Astrocyte (in vitro differentiated cells and primary cell): ENCODE measurements at regions not wholly inside any gene's neighbourhood (a gene's known extent, or its start where the extent isn't known, plus 50 kb on each side); places are given as distances from the start of the nearest gene placed in this dataset.

Experiments
- DNase-seq: peaks from one replicate; pipeline ENCODE4 v3.0.0-alpha.2; 2010; ENCODE audit warnings: low read depth
- FAIRE-seq: peaks from 2 replicates; lab custom pipeline; 2011; peaks lifted over from hg19 to GRCh38; lab: Jason Lieb, UNC
- H2AFZ ChIP-seq: 2 replicates; pipeline ENCODE4 v1.6.0; 2012; ENCODE audit warnings: low read depth, low read length, inconsistent platforms
- H3K27ac ChIP-seq: 2 replicates; pipeline ENCODE4 v1.5.1; 2011; ENCODE audit warnings: low read depth, low read length, inconsistent platforms
- H3K27me3 ChIP-seq: 2 replicates; pipeline ENCODE4 v1.6.0; 2011; ENCODE audit warnings: low read length, inconsistent platforms; ENCODE audit not compliant: insufficient read depth
- H3K36me3 ChIP-seq: 2 replicates; pipeline ENCODE4 v1.5.1; 2011; ENCODE audit warnings: low read length, inconsistent platforms; ENCODE audit not compliant: insufficient read depth
- H3K4me1 ChIP-seq: 2 replicates; pipeline ENCODE4 v1.5.1; 2011; ENCODE audit warnings: low read length, inconsistent platforms; ENCODE audit not compliant: insufficient read depth
- H3K4me2 ChIP-seq: 2 replicates; pipeline ENCODE4 v1.6.0; 2012; ENCODE audit warnings: low read length, inconsistent platforms
- H3K4me3 ChIP-seq: 2 replicates; pipeline ENCODE4 v1.5.1; 2011; ENCODE audit warnings: low read depth, mild to moderate bottlenecking, low read length, inconsistent platforms; ENCODE audit not compliant: insufficient read depth
- H3K79me2 ChIP-seq: 2 replicates; pipeline ENCODE4 v1.6.0; 2012; ENCODE audit warnings: mild to moderate bottlenecking, low read length, inconsistent platforms; ENCODE audit not compliant: insufficient read depth
- H3K9ac ChIP-seq: 2 replicates; pipeline ENCODE4 v1.6.0; 2012; ENCODE audit warnings: mild to moderate bottlenecking, low read length, inconsistent platforms
- H3K9me3 ChIP-seq: 2 replicates; pipeline ENCODE4 v1.5.1; 2012; ENCODE audit warnings: low read depth, mild to moderate bottlenecking, low read length, inconsistent platforms; ENCODE audit not compliant: insufficient read depth
- H4K20me1 ChIP-seq: 2 replicates; pipeline ENCODE4 v1.6.0; 2012; ENCODE audit warnings: low read length, inconsistent platforms; ENCODE audit not compliant: insufficient read depth
- H3K27ac Mint-ChIP-seq: one replicate; pipeline ENCODE4 v1.8.0; 2021; ENCODE audit warnings: mild to moderate bottlenecking, mixed read lengths; ENCODE audit not compliant: unreplicated experiment
- H3K27me3 Mint-ChIP-seq: one replicate; pipeline ENCODE4 v1.8.0; 2021; ENCODE audit warnings: low read depth, mixed read lengths; ENCODE audit not compliant: unreplicated experiment
- H3K36me3 Mint-ChIP-seq: one replicate; pipeline ENCODE4 v1.8.0; 2021; ENCODE audit warnings: low read depth, mixed read lengths; ENCODE audit not compliant: unreplicated experiment
- H3K4me1 Mint-ChIP-seq: one replicate; pipeline ENCODE4 v1.8.0; 2021; ENCODE audit warnings: low read depth, mixed read lengths; ENCODE audit not compliant: unreplicated experiment
- H3K4me3 Mint-ChIP-seq: one replicate; pipeline ENCODE4 v1.8.0; 2021; ENCODE audit warnings: mild to moderate bottlenecking, moderate library complexity, mixed read lengths; ENCODE audit not compliant: unreplicated experiment
- H3K9me3 Mint-ChIP-seq: one replicate; pipeline ENCODE4 v1.8.0; 2021; ENCODE audit warnings: mild to moderate bottlenecking, mixed read lengths; ENCODE audit not compliant: unreplicated experiment
- EZH2 ChIP-seq: IDR thresholded peaks from 2 replicates; pipeline ENCODE4 v1.6.1; 2012; ENCODE audit warnings: mild to moderate bottlenecking, low read length, inconsistent platforms; ENCODE audit not compliant: insufficient read depth
- TF ChIP-seq, protein P1 (sequence below): IDR thresholded peaks from 2 replicates; pipeline ENCODE4 v1.5.1; 2011; ENCODE audit warnings: low read depth, mild to moderate bottlenecking, inconsistent platforms, low read length, moderate library complexity; ENCODE audit not compliant: insufficient read depth

DNA sequence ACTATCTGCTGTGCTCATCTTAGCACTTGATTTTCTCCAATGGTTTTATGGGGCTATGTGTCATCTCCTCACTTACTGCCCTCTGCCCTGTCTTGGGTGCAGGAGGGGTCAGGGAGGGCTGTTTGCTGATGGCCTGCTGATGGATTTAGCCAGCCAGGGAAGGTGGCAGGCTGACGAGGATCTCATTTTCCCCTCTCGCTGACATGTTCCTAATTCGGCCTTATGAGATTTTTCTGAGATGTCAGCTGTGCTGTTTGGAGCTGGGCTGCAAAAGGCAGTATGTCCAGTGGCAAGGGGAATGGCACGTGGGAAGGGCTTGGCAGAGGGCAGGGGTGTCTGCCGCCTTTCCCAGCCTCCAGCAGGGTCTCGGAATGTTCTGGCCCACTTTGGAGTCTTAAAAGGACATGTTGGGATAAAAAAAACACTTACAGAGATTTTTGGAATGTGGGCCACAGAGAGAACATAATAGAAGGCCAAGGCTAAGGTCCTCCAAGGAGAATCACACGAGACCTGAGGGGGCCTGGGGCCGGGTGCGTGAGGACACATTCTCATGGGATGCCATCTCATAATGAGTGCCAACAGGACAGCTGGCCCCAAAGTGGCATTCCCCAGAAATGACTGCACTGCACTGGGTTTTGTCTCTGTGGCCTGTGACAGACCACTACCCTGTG is 303.8 kb downstream of the TLE3 start:
- no peaks in the 10 kb centered on the region for H3K9me3 ChIP-seq
- no peaks in the 10 kb centered on the region for H3K36me3 ChIP-seq
- DNase-seq (no peak), FAIRE-seq (no peak)
- Mint-ChIP-seq H3K9me3 (peaks cover 4% of the 10 kb centered on the region), H3K27me3 (peaks cover 30% of the 10 kb centered on the region), H3K36me3 (no peaks in the 10 kb centered on the region), H3K27ac (peak overlapping the region; percentile 62), H3K4me1 (peaks cover 21% of the 10 kb centered on the region), H3K4me3 (no peak overlapping the region)
- H3K4me1 ChIP-seq, result peaks cover 29% of the 10 kb centered on the region
- no peaks in the 10 kb centered on the region for H3K27me3 ChIP-seq
- H3K4me3 ChIP-seq, result no peak overlapping the region
- no peak overlapping the region for H3K9ac ChIP-seq
- no peak overlapping the region for H3K4me2 ChIP-seq
- H2AFZ ChIP-seq, result no peak overlapping the region
- TF ChIP-seq EZH2, result no peak
- TF ChIP-seq, protein P1, sequence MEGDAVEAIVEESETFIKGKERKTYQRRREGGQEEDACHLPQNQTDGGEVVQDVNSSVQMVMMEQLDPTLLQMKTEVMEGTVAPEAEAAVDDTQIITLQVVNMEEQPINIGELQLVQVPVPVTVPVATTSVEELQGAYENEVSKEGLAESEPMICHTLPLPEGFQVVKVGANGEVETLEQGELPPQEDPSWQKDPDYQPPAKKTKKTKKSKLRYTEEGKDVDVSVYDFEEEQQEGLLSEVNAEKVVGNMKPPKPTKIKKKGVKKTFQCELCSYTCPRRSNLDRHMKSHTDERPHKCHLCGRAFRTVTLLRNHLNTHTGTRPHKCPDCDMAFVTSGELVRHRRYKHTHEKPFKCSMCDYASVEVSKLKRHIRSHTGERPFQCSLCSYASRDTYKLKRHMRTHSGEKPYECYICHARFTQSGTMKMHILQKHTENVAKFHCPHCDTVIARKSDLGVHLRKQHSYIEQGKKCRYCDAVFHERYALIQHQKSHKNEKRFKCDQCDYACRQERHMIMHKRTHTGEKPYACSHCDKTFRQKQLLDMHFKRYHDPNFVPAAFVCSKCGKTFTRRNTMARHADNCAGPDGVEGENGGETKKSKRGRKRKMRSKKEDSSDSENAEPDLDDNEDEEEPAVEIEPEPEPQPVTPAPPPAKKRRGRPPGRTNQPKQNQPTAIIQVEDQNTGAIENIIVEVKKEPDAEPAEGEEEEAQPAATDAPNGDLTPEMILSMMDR, result no peak
- H3K79me2 ChIP-seq, result no peaks in the 10 kb centered on the region
- H3K27ac ChIP-seq, result no peak overlapping the region
- H4K20me1 ChIP-seq, result no peaks in the 10 kb centered on the region

DNA sequence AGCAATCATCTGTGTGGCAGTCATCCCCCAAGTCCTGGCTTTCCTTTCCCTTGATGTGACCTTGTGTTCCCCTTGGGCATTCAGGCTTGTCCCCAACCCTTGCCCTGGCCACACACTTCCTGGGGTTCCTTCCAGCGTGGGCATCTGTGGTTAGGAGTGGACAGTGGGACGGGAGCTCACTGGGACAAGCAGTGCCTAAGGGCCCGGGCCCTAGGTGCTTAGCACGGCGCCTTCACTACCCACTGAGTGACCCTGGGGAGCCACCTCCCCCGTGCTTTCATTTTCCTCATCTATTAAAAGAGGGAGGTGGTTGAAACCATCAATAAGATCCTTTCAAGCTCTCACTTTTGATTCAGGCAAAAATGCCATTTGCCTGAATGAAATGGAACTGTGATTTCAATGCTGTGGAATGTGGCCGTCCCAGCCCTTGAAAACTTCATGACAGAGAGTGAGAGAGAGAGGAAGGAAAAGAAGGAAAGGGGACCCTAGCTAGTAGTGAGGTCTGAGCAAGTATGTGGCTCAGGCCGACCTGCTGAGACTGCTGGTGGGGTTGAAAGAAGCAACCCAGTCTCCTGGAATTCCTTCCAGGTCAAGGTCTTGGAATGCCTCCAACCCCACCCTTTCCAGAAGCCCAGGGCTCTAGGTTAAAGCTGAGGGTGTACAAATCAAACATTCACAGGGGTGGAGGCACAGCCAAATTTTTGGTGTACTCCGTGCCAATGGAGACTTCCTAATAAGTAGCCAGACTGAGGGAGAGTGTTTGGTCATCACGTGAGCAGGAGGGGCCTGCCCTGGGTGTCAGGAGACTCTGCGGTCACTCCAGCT is 302.9 kb downstream of the TLE3 start:
- Histone ChIP-seq H3K4me2 (peak overlapping the region; percentile 71), H2AFZ (peak overlapping the region; percentile 74), H3K79me2 (no peaks in the 10 kb centered on the region), H3K4me3 (no peak overlapping the region), H3K36me3 (no peaks in the 10 kb centered on the region), H3K9me3 (no peaks in the 10 kb centered on the region), H4K20me1 (no peaks in the 10 kb centered on the region), H3K27ac (peak overlapping the region; percentile 71), H3K27me3 (no peaks in the 10 kb centered on the region), H3K4me1 (peaks cover 29% of the 10 kb centered on the region), H3K9ac (peak overlapping the region; percentile 37)
- Mint-ChIP-seq H3K27ac (peak overlapping the region; percentile 97), H3K27me3 (peaks cover 24% of the 10 kb centered on the region), H3K9me3 (peaks cover 4% of the 10 kb centered on the region), H3K4me1 (peaks cover 23% of the 10 kb centered on the region), H3K36me3 (no peaks in the 10 kb centered on the region), H3K4me3 (no peak overlapping the region)
- FAIRE-seq (peak; percentile 54), DNase-seq (peak; percentile 68)
- TF ChIP-seq EZH2, result no peak

DNA sequence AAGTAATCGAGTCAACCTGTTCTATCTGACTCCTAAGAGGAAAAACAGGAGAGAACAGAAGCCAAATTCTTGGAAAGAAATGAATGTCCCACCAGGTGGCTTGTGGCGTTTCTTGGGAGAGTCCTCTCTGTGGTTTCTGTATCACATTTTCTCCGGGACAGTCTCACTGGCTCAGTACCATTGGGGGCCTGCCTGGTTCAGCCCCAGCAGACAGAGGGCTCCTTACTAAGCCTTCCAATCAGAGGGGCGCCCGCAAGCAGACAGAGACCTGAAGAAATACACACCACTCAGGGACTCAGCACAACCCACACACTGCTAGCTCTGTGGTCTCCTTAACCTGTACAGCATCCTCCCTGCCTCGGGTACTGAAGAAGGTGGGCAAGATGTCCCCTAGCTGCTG is 302.1 kb downstream of the TLE3 start:
- DNase-seq, result no peak

More for the DNA sequence above, 302.1 kb downstream of the TLE3 start:
- H3K4me1 ChIP-seq, result peaks cover 29% of the 10 kb centered on the region
- Mint-ChIP-seq H3K4me3 (no peak overlapping the region), H3K36me3 (no peaks in the 10 kb centered on the region), H3K4me1 (peaks cover 23% of the 10 kb centered on the region), H3K9me3 (peaks cover 4% of the 10 kb centered on the region), H3K27ac (peak overlapping the region; percentile 47), H3K27me3 (peaks cover 20% of the 10 kb centered on the region)
- no peaks in the 10 kb centered on the region for H4K20me1 ChIP-seq
- H3K4me2 ChIP-seq, result no peak overlapping the region
- no peak overlapping the region for H3K27ac ChIP-seq
- no peaks in the 10 kb centered on the region for H3K79me2 ChIP-seq
- no peaks in the 10 kb centered on the region for H3K27me3 ChIP-seq
- no peak overlapping the region for H3K4me3 ChIP-seq
- TF ChIP-seq, protein P1, result no peak
- TF ChIP-seq EZH2, result no peak
- no peak overlapping the region for H2AFZ ChIP-seq
- no peaks in the 10 kb centered on the region for H3K36me3 ChIP-seq
- no peak overlapping the region for H3K9ac ChIP-seq
- no peak for FAIRE-seq
- H3K9me3 ChIP-seq, result no peaks in the 10 kb centered on the region
